ENCODE measurements at regions not wholly inside any gene's neighbourhood (a gene's known extent, or its start where the extent isn't known, plus 50 kb on each side); places are given as distances from the start of the nearest gene placed in this dataset.

DNA sequence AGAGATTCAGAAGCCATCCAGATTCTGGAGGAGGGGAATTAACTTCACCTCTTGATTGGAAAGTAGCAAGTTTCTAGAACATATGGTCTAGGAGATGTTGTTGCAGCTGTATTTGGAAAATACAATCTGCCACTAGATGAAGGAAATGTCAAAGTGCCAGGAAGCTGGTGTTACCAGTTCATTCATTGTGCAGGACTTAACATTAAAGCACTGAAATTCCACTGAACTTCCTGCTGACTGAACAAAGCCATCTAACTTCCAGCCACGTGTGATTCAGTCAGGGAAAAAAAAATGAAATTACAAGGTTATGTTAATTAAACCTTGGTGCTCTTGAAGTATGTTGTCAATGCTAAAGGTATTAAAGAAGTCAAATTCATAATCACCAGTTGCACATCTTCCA is 321.5 kb upstream of the SASH1 start:
- in situ Hi-C loops (cut with MboI; ENCODE audit: low sequenced_read_pairs), result no loop called here
- TF ChIP-seq MAZ (IDR thresholded peaks at IDR 0.05; ENCODE audit: borderline replicate concordance, low read depth, low read length) (no peak), RAD21 (IDR thresholded peaks at IDR 0.05; ENCODE audit: low read length) (no peak), SMC3 (IDR thresholded peaks at IDR 0.05; ENCODE audit: low read depth, low read length) (no peak), NFE2L2 (IDR thresholded peaks at IDR 0.05; ENCODE audit: low read depth, low read length) (no peak), RCOR1 (IDR thresholded peaks at IDR 0.05; ENCODE audit: insufficient replicate concordance, low read length) (no peak), RFX5 (IDR thresholded peaks at IDR 0.05; ENCODE audit: low read depth, low read length) (no peak), CHD1 (IDR thresholded peaks at IDR 0.05; ENCODE audit: low read depth, low read length) (no peak), CEBPB (IDR thresholded peaks at IDR 0.05; ENCODE audit: low read depth, low read length) (no peak), FOS (IDR thresholded peaks at IDR 0.05; ENCODE audit: low read depth, low read length) (no peak), POLR2A (IDR thresholded peaks at IDR 0.05; ENCODE audit: low read depth, low read length) (no peak), MAFK (IDR thresholded peaks at IDR 0.05; ENCODE audit: low read depth, low read length) (no peak), BHLHE40 (IDR thresholded peaks at IDR 0.05; ENCODE audit: low read depth, low read length) (no peak)
- TF ChIP-seq, protein P1, sequence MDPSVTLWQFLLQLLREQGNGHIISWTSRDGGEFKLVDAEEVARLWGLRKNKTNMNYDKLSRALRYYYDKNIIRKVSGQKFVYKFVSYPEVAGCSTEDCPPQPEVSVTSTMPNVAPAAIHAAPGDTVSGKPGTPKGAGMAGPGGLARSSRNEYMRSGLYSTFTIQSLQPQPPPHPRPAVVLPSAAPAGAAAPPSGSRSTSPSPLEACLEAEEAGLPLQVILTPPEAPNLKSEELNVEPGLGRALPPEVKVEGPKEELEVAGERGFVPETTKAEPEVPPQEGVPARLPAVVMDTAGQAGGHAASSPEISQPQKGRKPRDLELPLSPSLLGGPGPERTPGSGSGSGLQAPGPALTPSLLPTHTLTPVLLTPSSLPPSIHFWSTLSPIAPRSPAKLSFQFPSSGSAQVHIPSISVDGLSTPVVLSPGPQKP (IDR thresholded peaks at IDR 0.05; ENCODE audit: borderline replicate concordance, low read depth, low read length), result no peak
- TF ChIP-seq, protein P2, sequence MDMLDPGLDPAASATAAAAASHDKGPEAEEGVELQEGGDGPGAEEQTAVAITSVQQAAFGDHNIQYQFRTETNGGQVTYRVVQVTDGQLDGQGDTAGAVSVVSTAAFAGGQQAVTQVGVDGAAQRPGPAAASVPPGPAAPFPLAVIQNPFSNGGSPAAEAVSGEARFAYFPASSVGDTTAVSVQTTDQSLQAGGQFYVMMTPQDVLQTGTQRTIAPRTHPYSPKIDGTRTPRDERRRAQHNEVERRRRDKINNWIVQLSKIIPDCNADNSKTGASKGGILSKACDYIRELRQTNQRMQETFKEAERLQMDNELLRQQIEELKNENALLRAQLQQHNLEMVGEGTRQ (IDR thresholded peaks at IDR 0.05; ENCODE audit: low read depth, low read length), result no peak
- TF ChIP-seq, protein P3, sequence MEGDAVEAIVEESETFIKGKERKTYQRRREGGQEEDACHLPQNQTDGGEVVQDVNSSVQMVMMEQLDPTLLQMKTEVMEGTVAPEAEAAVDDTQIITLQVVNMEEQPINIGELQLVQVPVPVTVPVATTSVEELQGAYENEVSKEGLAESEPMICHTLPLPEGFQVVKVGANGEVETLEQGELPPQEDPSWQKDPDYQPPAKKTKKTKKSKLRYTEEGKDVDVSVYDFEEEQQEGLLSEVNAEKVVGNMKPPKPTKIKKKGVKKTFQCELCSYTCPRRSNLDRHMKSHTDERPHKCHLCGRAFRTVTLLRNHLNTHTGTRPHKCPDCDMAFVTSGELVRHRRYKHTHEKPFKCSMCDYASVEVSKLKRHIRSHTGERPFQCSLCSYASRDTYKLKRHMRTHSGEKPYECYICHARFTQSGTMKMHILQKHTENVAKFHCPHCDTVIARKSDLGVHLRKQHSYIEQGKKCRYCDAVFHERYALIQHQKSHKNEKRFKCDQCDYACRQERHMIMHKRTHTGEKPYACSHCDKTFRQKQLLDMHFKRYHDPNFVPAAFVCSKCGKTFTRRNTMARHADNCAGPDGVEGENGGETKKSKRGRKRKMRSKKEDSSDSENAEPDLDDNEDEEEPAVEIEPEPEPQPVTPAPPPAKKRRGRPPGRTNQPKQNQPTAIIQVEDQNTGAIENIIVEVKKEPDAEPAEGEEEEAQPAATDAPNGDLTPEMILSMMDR (conservative IDR thresholded peaks at IDR 0.05; ENCODE audit: low read depth, low read length), result no peak
- Histone ChIP-seq H3K36me3 (ENCODE audit: control insufficient read depth, insufficient read depth, low read length) (no peaks in the 10 kb centered on the region), H2BK5ac (ENCODE audit: low read depth, low read length, poor library complexity, severe bottlenecking) (no peak overlapping the region), H3K4me3 (ENCODE audit: insufficient read depth, low read depth, low read length) (no peak overlapping the region), H3K23ac (ENCODE audit: low read depth, low read length) (no peak overlapping the region), H4K91ac (ENCODE audit: insufficient read depth, low read depth, low read length) (no peak overlapping the region), H2AFZ (replicated peaks; ENCODE audit: low read length, poor library complexity) (no peak overlapping the region), H3K9ac (ENCODE audit: low read depth, low read length) (no peak overlapping the region), H3K27me3 (ENCODE audit: control insufficient read depth, insufficient read depth, low read length) (no peaks in the 10 kb centered on the region), H3K79me1 (ENCODE audit: low read depth in 1 of 2, low read length in 2 of 2) (no peaks in the 10 kb centered on the region), H3K18ac (ENCODE audit: low read depth, low read length) (no peak overlapping the region), H3K9me1 (ENCODE audit: insufficient read depth, low read length) (no peaks in the 10 kb centered on the region), H3K9me3 (ENCODE audit: control insufficient read depth, insufficient read depth, low read length) (no peaks in the 10 kb centered on the region), H2AK9ac (replicated peaks; ENCODE audit: low read depth, low read length, poor library complexity) (no peak overlapping the region), H4K5ac (ENCODE audit: low read depth, low read length) (no peak overlapping the region), H2AK5ac (ENCODE audit: low read depth, low read length) (no peak overlapping the region), H4K20me1 (ENCODE audit: insufficient read depth, low read length) (no peaks in the 10 kb centered on the region), H3K27ac (ENCODE audit: insufficient read depth, low read length) (no peak overlapping the region), H2BK20ac (ENCODE audit: low read depth, low read length) (no peak overlapping the region), H3K4me1 (ENCODE audit: control insufficient read depth, insufficient read depth, low read length) (no peaks in the 10 kb centered on the region), H2BK15ac (ENCODE audit: low read depth, low read length) (no peak overlapping the region), H3K14ac (replicated peaks; ENCODE audit: low read depth, low read length) (no peak overlapping the region), H3K4me2 (ENCODE audit: low read depth, low read length) (no peak overlapping the region), H4K8ac (ENCODE audit: low read depth in 2 of 2, low read length in 2 of 2) (no peak overlapping the region), H3K56ac (ENCODE audit: extremely low read depth, insufficient read depth, low read length) (no peak overlapping the region), H2BK120ac (ENCODE audit: low read depth, low read length) (no peak overlapping the region), H3K4ac (ENCODE audit: low read depth, low read length) (no peak overlapping the region)
- no TSS peak for BruUV-seq (replicated peaks)
- ChIA-PET POLR2A (ENCODE audit: unreplicated experiment) (no interaction called here), CTCF (no interaction called here)
- WGBS, 2 experiments (ENCODE audit: extremely low coverage in 2 of 2, insufficient read length in 1 of 2), result no CpG with 5 or more reads among the region's 1 CpG
- DNase-seq, result no peak
- ATAC-seq (ENCODE audit: low read depth), result no peak
- intact Hi-C loops (cut with micrococcal nuclease), result loop anchor here (5.0 kb wide), 1 partner anchor 779 kb away; no protein-coding TSS in a partner anchor
- dilution Hi-C loops (cut with HindIII; ENCODE audit: low sequenced_read_pairs, unreplicated experiment), result no loop called here

All from IMR-90 (cell line).